Osteoblast (primary cell): ENCODE measurements at regions not wholly inside any gene's neighbourhood (a gene's known extent, or its start where the extent isn't known, plus 50 kb on each side); places are given as distances from the start of the nearest gene placed in this dataset.

ENCODE experiments used
- DNase-seq: peaks from one replicate; pipeline ENCODE4 v3.0.0; 2011; ENCODE audit warnings: low spot score, mixed read lengths; ENCODE audit not compliant: insufficient read length; ENCODE audit errors: missing footprints
- H2AFZ ChIP-seq: 2 replicates; pipeline ENCODE4 v1.6.0; 2011; ENCODE audit warnings: mild to moderate bottlenecking, low read length
- H3K27ac ChIP-seq: 2 replicates; pipeline ENCODE4 v1.5.1; 2011; ENCODE audit warnings: mild to moderate bottlenecking, low read depth, low read length, moderate library complexity
- H3K27me3 ChIP-seq: 2 replicates; pipeline ENCODE4 v1.6.0; 2012; ENCODE audit warnings: mild to moderate bottlenecking, control low read depth, inconsistent platforms, low read length, moderate library complexity; ENCODE audit not compliant: insufficient read depth
- H3K36me3 ChIP-seq: 2 replicates; pipeline ENCODE4 v1.5.1; 2011; ENCODE audit warnings: mild to moderate bottlenecking, low read length, control low read depth, moderate library complexity; ENCODE audit not compliant: insufficient read depth
- H3K4me1 ChIP-seq: 2 replicates; pipeline ENCODE4 v1.5.1; 2011; ENCODE audit warnings: mild to moderate bottlenecking, low read length, control low read depth, moderate library complexity; ENCODE audit not compliant: insufficient read depth
- H3K4me2 ChIP-seq: 2 replicates; pipeline ENCODE4 v1.6.0; 2011; ENCODE audit warnings: mild to moderate bottlenecking, low read length; ENCODE audit not compliant: insufficient read depth
- H3K4me3 ChIP-seq: fragments of 200-600 bp; sonication (generic); 3 replicates; pipeline ENCODE4 v1.5.1; 2012; ENCODE audit warnings: mild to moderate bottlenecking, low read length, inconsistent platforms; ENCODE audit not compliant: insufficient read depth
- H3K79me2 ChIP-seq: 2 replicates; pipeline ENCODE4 v1.6.0; 2012; ENCODE audit warnings: mild to moderate bottlenecking, low read length, control low read depth, inconsistent platforms; ENCODE audit not compliant: insufficient read depth
- H3K9me3 ChIP-seq: 2 replicates; pipeline ENCODE4 v1.5.1; 2011; ENCODE audit warnings: low read depth, low read length, control low read depth
- H4K20me1 ChIP-seq: 2 replicates; pipeline ENCODE4 v1.6.0; 2012; ENCODE audit warnings: mild to moderate bottlenecking, low read length, control low read depth; ENCODE audit not compliant: insufficient read depth
- TF ChIP-seq, protein P1 (sequence below): IDR thresholded peaks from 2 replicates; pipeline ENCODE4 v1.5.1; 2011; ENCODE audit warnings: mild to moderate bottlenecking, low read depth, low read length, moderate library complexity; ENCODE audit errors: extremely low read depth

- no peaks in the 10 kb centered on the region for H3K4me1 ChIP-seq
- H3K9me3 ChIP-seq: no peaks in the 10 kb centered on the region
- peaks cover 5% of the 10 kb centered on the region for H3K27me3 ChIP-seq
- no peak overlapping the region for H2AFZ ChIP-seq
- H3K79me2 ChIP-seq: no peaks in the 10 kb centered on the region
- H4K20me1 ChIP-seq: no peaks in the 10 kb centered on the region
- TF ChIP-seq, protein P1, sequence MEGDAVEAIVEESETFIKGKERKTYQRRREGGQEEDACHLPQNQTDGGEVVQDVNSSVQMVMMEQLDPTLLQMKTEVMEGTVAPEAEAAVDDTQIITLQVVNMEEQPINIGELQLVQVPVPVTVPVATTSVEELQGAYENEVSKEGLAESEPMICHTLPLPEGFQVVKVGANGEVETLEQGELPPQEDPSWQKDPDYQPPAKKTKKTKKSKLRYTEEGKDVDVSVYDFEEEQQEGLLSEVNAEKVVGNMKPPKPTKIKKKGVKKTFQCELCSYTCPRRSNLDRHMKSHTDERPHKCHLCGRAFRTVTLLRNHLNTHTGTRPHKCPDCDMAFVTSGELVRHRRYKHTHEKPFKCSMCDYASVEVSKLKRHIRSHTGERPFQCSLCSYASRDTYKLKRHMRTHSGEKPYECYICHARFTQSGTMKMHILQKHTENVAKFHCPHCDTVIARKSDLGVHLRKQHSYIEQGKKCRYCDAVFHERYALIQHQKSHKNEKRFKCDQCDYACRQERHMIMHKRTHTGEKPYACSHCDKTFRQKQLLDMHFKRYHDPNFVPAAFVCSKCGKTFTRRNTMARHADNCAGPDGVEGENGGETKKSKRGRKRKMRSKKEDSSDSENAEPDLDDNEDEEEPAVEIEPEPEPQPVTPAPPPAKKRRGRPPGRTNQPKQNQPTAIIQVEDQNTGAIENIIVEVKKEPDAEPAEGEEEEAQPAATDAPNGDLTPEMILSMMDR: no peak
- H3K36me3 ChIP-seq: no peaks in the 10 kb centered on the region
- no peak overlapping the region for H3K4me3 ChIP-seq
- H3K4me2 ChIP-seq: no peak overlapping the region
- DNase-seq: no peak
- H3K27ac ChIP-seq: no peak overlapping the region
Measured at GRCh38 chr7:106335814-106336213, 51.0 kb upstream of the NAMPT start.
